ENCODE measurements at regions not wholly inside any gene's neighbourhood (a gene's known extent, or its start where the extent isn't known, plus 50 kb on each side); places are given as distances from the start of the nearest gene placed in this dataset.
A peak's percentile ranks its signal among the peaks of the same experiment; 100 is the strongest.
"Not testable (repeated sequence)": the region's sequence is repeated elsewhere in the genome, so short reads cannot be mapped to it uniquely, and the experiment has no call there.

DNA sequence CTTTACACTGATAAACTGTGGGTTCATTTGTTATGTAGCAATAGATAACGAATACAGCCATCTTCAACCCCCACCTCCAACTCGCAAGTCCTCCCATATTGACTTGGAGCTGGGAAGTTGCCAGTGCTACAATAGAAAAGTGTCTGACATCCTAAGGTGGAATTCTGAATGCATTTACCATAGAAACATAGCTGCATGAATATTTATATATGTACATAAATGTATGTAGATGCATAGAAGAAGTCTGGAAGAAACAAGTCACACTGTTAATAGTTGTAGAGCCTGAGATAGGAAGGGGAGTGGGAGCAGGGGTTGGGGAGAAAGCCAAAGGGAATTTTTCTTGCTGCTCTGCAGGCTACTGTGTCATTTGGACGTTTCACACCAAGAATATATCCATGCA, 88.1 kb upstream of the SSBP2 start:
- H3K27me3 Mint-ChIP-seq = no peaks in the 10 kb centered on the region
- H3K4me3 Mint-ChIP-seq = no peak overlapping the region
- peaks cover 5% of the 10 kb centered on the region for H3K4me1 Mint-ChIP-seq (ENCODE audit: low read depth)
- no peak for DNase-seq
- H3K36me3 Mint-ChIP-seq = no peaks in the 10 kb centered on the region
- no peak overlapping the region for H3K27ac Mint-ChIP-seq
- POLR2A ChIA-PET = interaction anchor here (0.8 kb wide), 1 partner anchor 12 kb away, joined by 3 read pairs; no protein-coding TSS in a partner anchor
- no peaks in the 10 kb centered on the region for H3K9me3 Mint-ChIP-seq
- CTCF ChIA-PET = interaction anchor here (0.6 to 3.2 kb wide), 14 partner anchors 12 to 415 kb away, joined by 3 to 18 read pairs (median 4); partner anchors contain the start of gene SSBP2
- intact Hi-C loops (cut with micrococcal nuclease) = no loop called here

DNA sequence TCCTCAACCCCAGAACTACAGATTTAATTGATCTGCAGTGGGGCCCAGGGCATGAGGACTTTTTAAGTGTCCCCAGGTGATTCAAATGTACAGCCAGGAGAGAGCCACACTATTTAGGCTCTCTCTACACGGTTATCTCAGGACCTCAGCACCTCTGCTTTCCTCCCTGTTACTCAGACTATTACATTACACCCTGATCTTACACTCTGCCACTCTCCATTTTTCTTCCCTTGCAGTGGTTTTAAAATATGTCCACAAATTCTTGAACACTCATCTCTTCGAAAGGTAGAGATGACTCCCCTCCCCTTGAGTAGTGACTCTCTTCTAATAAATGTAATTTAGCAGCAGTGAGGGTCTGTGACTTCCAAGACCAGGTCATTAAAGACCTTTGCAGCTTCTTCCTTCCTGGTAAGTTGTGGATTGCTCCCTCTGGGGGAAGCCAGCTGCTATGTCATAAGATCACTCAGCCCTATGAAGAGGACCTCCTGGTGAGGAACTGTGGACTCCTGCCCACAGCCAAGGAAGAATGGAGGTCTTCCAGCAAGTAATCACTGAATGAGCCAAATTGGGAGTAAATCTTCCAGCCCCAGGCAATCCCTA, 87.5 kb upstream of the SSBP2 start:
- Mint-ChIP-seq H3K9me3 (no peaks in the 10 kb centered on the region), H3K4me1 (ENCODE audit: low read depth) (peaks cover 5% of the 10 kb centered on the region), H3K27ac (no peak overlapping the region), H3K4me3 (no peak overlapping the region), H3K27me3 (no peaks in the 10 kb centered on the region), H3K36me3 (no peaks in the 10 kb centered on the region)
- peak; percentile 29 for DNase-seq
- intact Hi-C loops (cut with micrococcal nuclease) = loop anchor here (1.0 kb wide), 2 partner anchors 331 to 413 kb away; no protein-coding TSS in a partner anchor
- ChIA-PET CTCF (interaction anchor here (0.8 to 3.2 kb wide), 13 partner anchors 12 to 415 kb away, joined by 3 to 18 read pairs (median 4); partner anchors contain the start of gene SSBP2), POLR2A (no interaction called here)

DNA sequence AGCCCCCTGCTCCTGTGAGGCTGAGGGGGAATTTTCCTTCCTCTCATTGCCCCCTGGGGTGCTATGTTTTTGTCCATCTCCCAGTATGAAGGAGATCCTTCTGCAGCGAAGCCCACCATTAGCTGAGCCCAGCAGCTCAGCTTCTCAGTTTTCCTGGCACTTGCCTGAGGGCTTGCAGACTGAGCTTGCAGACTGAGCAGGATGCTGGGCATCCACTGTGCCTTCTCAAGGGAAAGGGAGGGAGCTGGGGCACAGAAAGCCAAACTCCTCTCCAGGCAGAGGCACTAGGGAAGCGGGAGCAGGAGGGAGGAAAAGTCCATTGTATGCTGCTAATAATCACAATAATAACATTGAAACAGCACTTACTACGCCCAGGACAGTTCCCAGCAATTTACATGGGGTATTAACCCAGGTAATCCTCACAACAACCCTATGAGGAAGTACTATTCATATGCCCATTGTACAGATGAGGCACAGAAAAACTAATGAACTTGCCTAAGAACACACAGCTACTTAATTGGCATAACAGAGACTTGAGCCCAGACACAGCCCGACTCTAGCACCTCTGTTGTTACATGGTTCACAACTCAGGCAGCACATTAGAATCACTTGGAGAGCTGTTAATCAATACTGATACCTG, 86.9 kb upstream of the SSBP2 start:
- H3K9me3 Mint-ChIP-seq = no peaks in the 10 kb centered on the region
- no peaks in the 10 kb centered on the region for H3K36me3 Mint-ChIP-seq
- no peaks in the 10 kb centered on the region for H3K27me3 Mint-ChIP-seq
- DNase-seq = no peak
- CTCF ChIA-PET = interaction anchor here (1.1 to 3.2 kb wide), 8 partner anchors 11 to 414 kb away, joined by 3 to 18 read pairs (median 4); no protein-coding TSS in a partner anchor
- intact Hi-C loops (cut with micrococcal nuclease) = loop anchor here (1.0 kb wide), 2 partner anchors 330 to 412 kb away; no protein-coding TSS in a partner anchor
- H3K4me3 Mint-ChIP-seq = no peak overlapping the region
- H3K4me1 Mint-ChIP-seq (ENCODE audit: low read depth) = peaks cover 5% of the 10 kb centered on the region
- H3K27ac Mint-ChIP-seq = no peak overlapping the region
- POLR2A ChIA-PET = interaction anchor here (0.6 kb wide), 2 partner anchors 58 to 181 kb away, joined by 3 to 4 read pairs; no protein-coding TSS in a partner anchor

DNA sequence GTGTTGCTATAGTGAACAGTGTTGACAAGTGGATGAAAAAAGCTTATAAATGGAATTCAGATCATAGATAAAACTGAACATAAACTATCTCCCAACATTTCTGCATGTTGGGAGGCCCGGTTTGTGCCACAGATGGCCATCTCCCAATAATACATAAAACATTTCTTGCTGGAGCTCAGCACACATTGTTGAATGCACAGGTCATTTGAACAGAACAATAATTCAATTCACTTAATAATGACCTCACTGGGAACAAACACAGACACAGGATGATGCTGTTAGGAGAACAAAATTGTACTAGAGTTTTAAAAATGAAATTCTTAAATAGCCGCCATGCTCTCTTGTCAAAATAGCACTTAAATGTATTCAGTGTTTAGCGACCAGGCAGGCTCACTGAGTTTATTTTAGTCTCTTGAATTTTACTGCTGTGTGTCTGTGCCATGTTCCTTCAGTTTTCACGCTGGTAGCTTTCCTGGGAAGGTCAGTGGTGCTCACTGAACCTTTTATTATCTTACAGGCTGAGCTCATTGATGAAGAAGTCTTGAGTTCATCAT, 85.0 kb upstream of the SSBP2 start:
- ChIA-PET POLR2A (no interaction called here), CTCF (no interaction called here)
- Mint-ChIP-seq H3K27ac (no peak overlapping the region), H3K4me1 (ENCODE audit: low read depth) (peaks cover 5% of the 10 kb centered on the region), H3K4me3 (no peak overlapping the region), H3K9me3 (no peaks in the 10 kb centered on the region), H3K36me3 (no peaks in the 10 kb centered on the region), H3K27me3 (no peaks in the 10 kb centered on the region)
- intact Hi-C loops (cut with micrococcal nuclease) = no loop called here
- no peak for DNase-seq

- intact Hi-C loops (cut with micrococcal nuclease) = no loop called here
- Mint-ChIP-seq H3K27ac (no peak overlapping the region), H3K4me3 (no peak overlapping the region), H3K9me3 (no peaks in the 10 kb centered on the region), H3K4me1 (ENCODE audit: low read depth) (peaks cover 5% of the 10 kb centered on the region), H3K36me3 (no peaks in the 10 kb centered on the region), H3K27me3 (no peaks in the 10 kb centered on the region)
- POLR2A ChIA-PET = no interaction called here
- CTCF ChIA-PET = interaction anchor here (0.6 kb wide), 1 partner anchor 71 kb away, joined by 3 read pairs; no protein-coding TSS in a partner anchor
- no peak for DNase-seq
Measured at GRCh38 chr5:81834021-81834660, 83.2 kb upstream of the SSBP2 start.

GRCh38 chr5:81830596-81830995, 79.7 kb upstream of the SSBP2 start:
- H3K4me1 Mint-ChIP-seq (ENCODE audit: low read depth) = no peaks in the 10 kb centered on the region
- no peaks in the 10 kb centered on the region for H3K27me3 Mint-ChIP-seq
- H3K36me3 Mint-ChIP-seq = no peaks in the 10 kb centered on the region
- intact Hi-C loops (cut with micrococcal nuclease) = no loop called here
- no peak for DNase-seq
- H3K4me3 Mint-ChIP-seq = no peak overlapping the region
- ChIA-PET POLR2A (no interaction called here), CTCF (no interaction called here)
- H3K9me3 Mint-ChIP-seq = no peaks in the 10 kb centered on the region
- H3K27ac Mint-ChIP-seq = no peak overlapping the region

DNA sequence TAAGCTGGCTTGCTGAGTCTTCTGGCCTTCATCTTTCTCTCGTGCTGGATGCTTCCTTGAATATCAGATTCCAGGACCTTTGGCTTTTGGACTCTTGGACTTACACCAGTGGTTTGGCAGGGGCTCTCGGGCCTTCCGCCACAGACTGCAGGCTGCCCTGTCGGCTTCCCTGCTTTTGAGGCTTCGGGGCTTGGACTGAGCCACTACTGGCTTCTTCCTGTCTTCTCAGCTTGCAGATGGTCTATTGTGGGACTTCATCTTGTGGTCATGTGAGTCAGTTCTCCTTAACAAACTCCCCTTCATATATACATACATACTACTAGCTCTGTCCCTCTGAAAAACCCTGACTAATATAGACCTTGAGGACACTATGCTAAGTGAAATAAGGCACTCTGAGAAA, 78.3 kb upstream of the SSBP2 start:
- Mint-ChIP-seq H3K9me3 (no peaks in the 10 kb centered on the region), H3K27ac (no peak overlapping the region), H3K36me3 (no peaks in the 10 kb centered on the region), H3K27me3 (peaks cover 1% of the 10 kb centered on the region), H3K4me1 (ENCODE audit: low read depth) (no peaks in the 10 kb centered on the region), H3K4me3 (no peak overlapping the region)
- ChIA-PET CTCF (no interaction called here), POLR2A (interaction anchor here (0.5 kb wide), 1 partner anchor 512 kb away, joined by 5 read pairs; no protein-coding TSS in a partner anchor)
- no peak for DNase-seq
- intact Hi-C loops (cut with micrococcal nuclease) = no loop called here

DNA sequence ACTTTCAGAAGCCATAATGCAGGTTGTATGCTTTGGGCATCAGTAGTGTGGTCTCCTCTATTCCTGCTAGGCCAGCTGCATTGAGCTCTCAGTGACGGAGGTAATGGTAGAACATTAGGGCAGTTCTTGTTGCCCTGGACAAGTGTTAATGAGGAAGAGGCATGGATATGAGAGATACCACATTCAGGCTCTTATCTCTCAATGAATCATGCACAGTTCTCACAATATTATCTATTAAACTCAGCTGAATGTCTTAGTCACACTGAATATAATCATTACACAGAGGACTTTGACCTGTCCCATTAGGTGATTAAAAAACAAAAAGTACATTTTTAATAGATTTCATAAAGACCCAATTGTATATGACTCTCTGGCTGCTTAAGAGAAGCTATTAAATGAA, 76.6 kb upstream of the SSBP2 start:
- H3K27me3 Mint-ChIP-seq = peaks cover 1% of the 10 kb centered on the region
- H3K27ac Mint-ChIP-seq = no peak overlapping the region
- H3K4me1 Mint-ChIP-seq (ENCODE audit: low read depth) = no peaks in the 10 kb centered on the region
- H3K36me3 Mint-ChIP-seq = no peaks in the 10 kb centered on the region
- H3K4me3 Mint-ChIP-seq = no peak overlapping the region
- DNase-seq = no peak
- ChIA-PET POLR2A (no interaction called here), CTCF (interaction anchor here (1.5 to 2.8 kb wide), 2 partner anchors 11 to 25 kb away, joined by 4 to 13 read pairs; no protein-coding TSS in a partner anchor)
- no peaks in the 10 kb centered on the region for H3K9me3 Mint-ChIP-seq
- intact Hi-C loops (cut with micrococcal nuclease) = no loop called here

- no peak overlapping the region for H3K27ac Mint-ChIP-seq
- no peaks in the 10 kb centered on the region for H3K9me3 Mint-ChIP-seq
- ChIA-PET CTCF (interaction anchor here (2.8 kb wide), 1 partner anchor 12 kb away, joined by 13 read pairs; no protein-coding TSS in a partner anchor), POLR2A (no interaction called here)
- H3K27me3 Mint-ChIP-seq = peaks cover 1% of the 10 kb centered on the region
- no peak for DNase-seq
- intact Hi-C loops (cut with micrococcal nuclease) = no loop called here
- H3K36me3 Mint-ChIP-seq = no peaks in the 10 kb centered on the region
- H3K4me1 Mint-ChIP-seq (ENCODE audit: low read depth) = no peaks in the 10 kb centered on the region
- H3K4me3 Mint-ChIP-seq = no peak overlapping the region
Measured at GRCh38 chr5:81826128-81826527, 75.2 kb upstream of the SSBP2 start.

DNA sequence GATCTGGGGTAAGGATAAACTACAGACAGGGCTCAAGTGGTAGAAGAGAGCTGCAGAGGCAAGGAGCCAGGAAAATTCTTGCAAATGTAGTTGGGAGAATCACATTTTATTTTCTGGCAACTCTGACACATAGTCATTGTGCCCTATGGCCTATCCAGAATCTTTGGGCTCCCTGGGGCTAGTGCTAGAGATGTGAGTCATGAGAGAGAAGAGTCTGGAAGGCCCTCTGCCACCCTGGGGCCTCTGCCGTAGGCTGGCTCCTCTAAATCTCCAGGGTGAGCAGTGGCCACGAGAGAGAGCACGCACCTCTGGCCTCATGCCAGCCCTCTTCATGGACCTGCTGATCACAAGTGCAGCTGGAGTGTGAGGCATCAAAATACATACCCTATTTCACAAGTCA, 74.3 kb upstream of the SSBP2 start:
- H3K9me3 Mint-ChIP-seq = no peaks in the 10 kb centered on the region
- peaks cover 1% of the 10 kb centered on the region for H3K27me3 Mint-ChIP-seq
- H3K4me1 Mint-ChIP-seq (ENCODE audit: low read depth) = peaks cover 6% of the 10 kb centered on the region
- no peak for DNase-seq
- H3K4me3 Mint-ChIP-seq = no peak overlapping the region
- intact Hi-C loops (cut with micrococcal nuclease) = no loop called here
- CTCF ChIA-PET = no interaction called here
- H3K36me3 Mint-ChIP-seq = no peaks in the 10 kb centered on the region
- H3K27ac Mint-ChIP-seq = no peak overlapping the region
- POLR2A ChIA-PET = no interaction called here

DNA sequence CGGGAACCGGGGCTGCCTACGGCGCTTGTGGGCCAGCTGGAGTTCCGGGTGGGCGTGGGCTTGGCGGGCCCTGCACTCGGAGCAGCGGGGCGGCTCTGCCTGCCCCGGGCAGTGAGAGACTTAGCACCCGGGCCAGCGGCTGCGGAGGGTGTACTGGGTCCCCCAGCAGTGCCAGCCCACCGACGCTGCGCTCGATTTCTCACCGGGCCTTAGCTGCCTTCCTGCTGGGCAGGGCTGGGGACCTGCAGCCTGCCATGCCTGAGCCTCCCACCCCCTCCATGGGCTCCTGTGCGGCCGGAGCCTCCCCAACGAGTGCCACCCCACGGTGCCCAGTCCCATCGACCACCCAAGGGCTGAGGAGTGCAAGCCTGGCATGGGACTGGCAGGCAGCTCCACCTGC, 72.8 kb upstream of the SSBP2 start:
- DNase-seq; H3K27me3 Mint-ChIP-seq; H3K27ac Mint-ChIP-seq; H3K9me3 Mint-ChIP-seq; H3K4me3 Mint-ChIP-seq; CTCF ChIA-PET; H3K36me3 Mint-ChIP-seq; POLR2A ChIA-PET; intact Hi-C loops (cut with micrococcal nuclease): not testable (repeated sequence)
- H3K4me1 Mint-ChIP-seq (ENCODE audit: low read depth) = peaks cover 15% of the 10 kb centered on the region

- DNase-seq = no peak
- Mint-ChIP-seq H3K36me3 (no peaks in the 10 kb centered on the region), H3K4me1 (ENCODE audit: low read depth) (peaks cover 32% of the 10 kb centered on the region), H3K27me3 (peaks cover 1% of the 10 kb centered on the region), H3K9me3 (no peaks in the 10 kb centered on the region), H3K27ac (no peak overlapping the region), H3K4me3 (no peak overlapping the region)
- POLR2A ChIA-PET = no interaction called here
- CTCF ChIA-PET = no interaction called here
- intact Hi-C loops (cut with micrococcal nuclease) = no loop called here
Measured at GRCh38 chr5:81820863-81821262, 70.0 kb upstream of the SSBP2 start.

All from activated CD4-positive, alpha-beta memory T cell treated with anti-CD3 and anti-CD28 coated beads for 36 hours (primary cell).